GM23248 (cell line): ENCODE measurements at regions not wholly inside any gene's neighbourhood (a gene's known extent, or its start where the extent isn't known, plus 50 kb on each side); places are given as distances from the start of the nearest gene placed in this dataset.

ENCODE experiments used
- EZH2 ChIP-seq: fragments of 200-600 bp; sonication (generic); IDR thresholded peaks from 2 replicates; pipeline ENCODE4 v1.6.1; 2018; ENCODE audit warnings: antibody characterized with exemption, mild to moderate bottlenecking; ENCODE audit not compliant: insufficient read depth, poor library complexity, severe bottlenecking
- EZH2phosphoT487 ChIP-seq: fragments of 200-600 bp; sonication (generic); IDR thresholded peaks from 2 replicates; pipeline ENCODE4 v1.6.1; 2018; ENCODE audit warnings: antibody characterized with exemption, moderate library complexity, mild to moderate bottlenecking, low read depth; ENCODE audit not compliant: insufficient read depth

GRCh38 chr3:5733995-5734394 lies 546.5 kb downstream of the EDEM1 start:
- TF ChIP-seq EZH2 (no peak), EZH2phosphoT487 (no peak)
